Parathyroid adenoma (tissue), 2 donors: ENCODE measurements at regions not wholly inside any gene's neighbourhood (a gene's known extent, or its start where the extent isn't known, plus 50 kb on each side); places are given as distances from the start of the nearest gene placed in this dataset.

Source experiments
- H2AFZ ChIP-seq: fragments of 300-600 bp; sonication (generic); one replicate; pipeline ENCODE4 v1.7.0; 2017; ENCODE audit warnings: antibody characterized with exemption, mild to moderate bottlenecking
- H3K27ac ChIP-seq: fragments of 300-600 bp; sonication (generic); one replicate; pipeline ENCODE4 v1.7.0; 2017
- H3K27me3 ChIP-seq: fragments of 300-600 bp; sonication (generic); one replicate; pipeline ENCODE4 v1.7.0; 2017; ENCODE audit warnings: low read length; ENCODE audit not compliant: control insufficient read depth, insufficient read depth
- H3K36me3 ChIP-seq: fragments of 300-600 bp; sonication (generic); one replicate; pipeline ENCODE4 v1.7.0; 2017; ENCODE audit warnings: low read length; ENCODE audit not compliant: control insufficient read depth, insufficient read depth
- H3K4me1 ChIP-seq: fragments of 300-600 bp; sonication (generic); one replicate; pipeline ENCODE4 v1.7.0; 2017; ENCODE audit warnings: control low read depth
- H3K4me2 ChIP-seq: fragments of 300-600 bp; sonication (generic); one replicate; pipeline ENCODE4 v1.7.0; 2017; ENCODE audit warnings: low read length
- H3K4me3 ChIP-seq: fragments of 300-600 bp; sonication (generic); one replicate; pipeline ENCODE4 v1.7.0; 2017; ENCODE audit warnings: low read depth, low read length
- H3K79me2 ChIP-seq: fragments of 300-600 bp; sonication (generic); one replicate; pipeline ENCODE4 v1.7.0; 2017; ENCODE audit warnings: control low read depth
- H3K9ac ChIP-seq: fragments of 300-600 bp; sonication (generic); one replicate; pipeline ENCODE4 v1.7.0; 2017; ENCODE audit warnings: mild to moderate bottlenecking
- H3K9me3 ChIP-seq: fragments of 300-600 bp; sonication (generic); one replicate; pipeline ENCODE4 v1.7.0; 2017; ENCODE audit warnings: low read length; ENCODE audit not compliant: control insufficient read depth
- TF ChIP-seq, protein P1 (sequence below): fragments of 300-600 bp; sonication (generic); IDR thresholded peaks from one replicate; pipeline ENCODE4 v1.7.0; 2017; ENCODE audit warnings: antibody characterized with exemption, mild to moderate bottlenecking
- donor health status: primary hyperparathyroidism.

- Histone ChIP-seq H3K4me1 (no peaks in the 10 kb centered on the region), H3K9me3 (no peaks in the 10 kb centered on the region), H3K9ac (no peak overlapping the region), H3K27ac (no peak overlapping the region), H3K4me3 (no peak overlapping the region), H3K36me3 (no peaks in the 10 kb centered on the region), H3K4me2 (no peak overlapping the region), H2AFZ (no peak overlapping the region), H3K27me3 (no peaks in the 10 kb centered on the region), H3K79me2 (no peaks in the 10 kb centered on the region)
- TF ChIP-seq, protein P1, sequence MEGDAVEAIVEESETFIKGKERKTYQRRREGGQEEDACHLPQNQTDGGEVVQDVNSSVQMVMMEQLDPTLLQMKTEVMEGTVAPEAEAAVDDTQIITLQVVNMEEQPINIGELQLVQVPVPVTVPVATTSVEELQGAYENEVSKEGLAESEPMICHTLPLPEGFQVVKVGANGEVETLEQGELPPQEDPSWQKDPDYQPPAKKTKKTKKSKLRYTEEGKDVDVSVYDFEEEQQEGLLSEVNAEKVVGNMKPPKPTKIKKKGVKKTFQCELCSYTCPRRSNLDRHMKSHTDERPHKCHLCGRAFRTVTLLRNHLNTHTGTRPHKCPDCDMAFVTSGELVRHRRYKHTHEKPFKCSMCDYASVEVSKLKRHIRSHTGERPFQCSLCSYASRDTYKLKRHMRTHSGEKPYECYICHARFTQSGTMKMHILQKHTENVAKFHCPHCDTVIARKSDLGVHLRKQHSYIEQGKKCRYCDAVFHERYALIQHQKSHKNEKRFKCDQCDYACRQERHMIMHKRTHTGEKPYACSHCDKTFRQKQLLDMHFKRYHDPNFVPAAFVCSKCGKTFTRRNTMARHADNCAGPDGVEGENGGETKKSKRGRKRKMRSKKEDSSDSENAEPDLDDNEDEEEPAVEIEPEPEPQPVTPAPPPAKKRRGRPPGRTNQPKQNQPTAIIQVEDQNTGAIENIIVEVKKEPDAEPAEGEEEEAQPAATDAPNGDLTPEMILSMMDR, result no peak
These were observed 312.1 kb downstream of the SOX9 start for GRCh38 chr17:72432881-72433280.

DNA sequence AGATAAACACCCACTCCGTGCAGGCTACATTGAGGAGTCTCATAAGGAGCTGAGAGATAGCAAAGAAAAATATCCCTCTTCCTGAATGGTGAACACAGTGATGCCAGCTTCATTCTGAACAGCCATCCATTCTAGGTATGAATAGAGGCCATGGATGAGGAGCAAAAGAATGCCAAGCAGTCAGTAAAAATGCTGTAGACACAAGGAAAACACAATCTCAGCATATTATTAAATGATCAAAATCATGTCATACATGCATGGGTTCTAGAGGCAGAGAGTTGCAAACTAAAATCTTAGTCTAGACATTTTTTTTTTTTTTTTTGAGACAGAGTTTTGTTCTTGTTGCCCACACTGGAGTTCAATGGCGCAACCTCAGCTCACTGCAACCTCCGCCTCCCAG is 313.0 kb downstream of the SOX9 start:
- no peaks in the 10 kb centered on the region for H3K36me3 ChIP-seq
- TF ChIP-seq, protein P1, result no peak
- no peaks in the 10 kb centered on the region for H3K79me2 ChIP-seq
- H3K4me1 ChIP-seq, result no peaks in the 10 kb centered on the region
- no peak overlapping the region for H2AFZ ChIP-seq
- H3K27ac ChIP-seq, result no peak overlapping the region
- no peak overlapping the region for H3K4me2 ChIP-seq
- no peaks in the 10 kb centered on the region for H3K9me3 ChIP-seq
- H3K9ac ChIP-seq, result no peak overlapping the region
- no peak overlapping the region for H3K4me3 ChIP-seq
- H3K27me3 ChIP-seq, result no peaks in the 10 kb centered on the region

- Histone ChIP-seq H3K4me3 (no peak overlapping the region), H3K4me2 (no peak overlapping the region), H3K9ac (no peak overlapping the region), H3K9me3 (no peaks in the 10 kb centered on the region), H3K4me1 (no peaks in the 10 kb centered on the region), H3K27ac (no peak overlapping the region), H3K27me3 (no peaks in the 10 kb centered on the region), H2AFZ (no peak overlapping the region), H3K36me3 (no peaks in the 10 kb centered on the region), H3K79me2 (no peaks in the 10 kb centered on the region)
- TF ChIP-seq, protein P1, result no peak
These were observed 313.8 kb downstream of the SOX9 start for GRCh38 chr17:72434581-72434980.

GRCh38 chr17:72434991-72435618 is 314.3 kb downstream of the SOX9 start:
- Histone ChIP-seq H3K36me3 (no peaks in the 10 kb centered on the region), H3K9me3 (no peaks in the 10 kb centered on the region), H3K9ac (no peak overlapping the region), H3K27ac (no peak overlapping the region), H3K4me1 (no peaks in the 10 kb centered on the region), H3K4me2 (no peak overlapping the region), H3K79me2 (no peaks in the 10 kb centered on the region), H3K4me3 (no peak overlapping the region), H3K27me3 (no peaks in the 10 kb centered on the region), H2AFZ (no peak overlapping the region)
- TF ChIP-seq, protein P1, result no peak

GRCh38 chr17:72438783-72439182 is 318.0 kb downstream of the SOX9 start:
- Histone ChIP-seq H3K4me2 (no peak overlapping the region), H3K9ac (no peak overlapping the region), H2AFZ (no peak overlapping the region), H3K4me1 (no peaks in the 10 kb centered on the region), H3K9me3 (no peaks in the 10 kb centered on the region), H3K79me2 (no peaks in the 10 kb centered on the region), H3K4me3 (no peak overlapping the region), H3K36me3 (no peaks in the 10 kb centered on the region), H3K27me3 (no peaks in the 10 kb centered on the region), H3K27ac (no peak overlapping the region)
- TF ChIP-seq, protein P1, result no peak
